Endodermal cell (in vitro differentiated cells): ENCODE measurements at regions not wholly inside any gene's neighbourhood (a gene's known extent, or its start where the extent isn't known, plus 50 kb on each side); places are given as distances from the start of the nearest gene placed in this dataset.
A peak's percentile ranks its signal among the peaks of the same experiment; 100 is the strongest.

ENCODE experiments used
- DNase-seq: peaks from one replicate; pipeline ENCODE4 v3.0.0-alpha.2; 2017
- H3K27ac ChIP-seq: 2 replicates; pipeline ENCODE4 v1.5.1; 2013; ENCODE audit warnings: mild to moderate bottlenecking, low read depth, low read length, moderate library complexity
- H3K27me3 ChIP-seq: 2 replicates; pipeline ENCODE4 v1.6.1; 2013; ENCODE audit warnings: mild to moderate bottlenecking, low read length, moderate library complexity; ENCODE audit not compliant: insufficient read depth, control insufficient read depth, poor library complexity, severe bottlenecking
- H3K36me3 ChIP-seq: 2 replicates; pipeline ENCODE4 v1.7.0; 2013; ENCODE audit warnings: mild to moderate bottlenecking, low read length, moderate library complexity; ENCODE audit not compliant: control insufficient read depth, insufficient read depth
- H3K4me1 ChIP-seq: one replicate; pipeline ENCODE4 v1.7.0; 2013; ENCODE audit warnings: low read length; ENCODE audit not compliant: control insufficient read depth, insufficient read depth
- H3K4me3 ChIP-seq: 2 replicates; pipeline ENCODE4 v1.5.1; 2013; ENCODE audit warnings: mild to moderate bottlenecking, low read length, moderate library complexity
- H3K9ac ChIP-seq: 2 replicates; pipeline ENCODE4 v1.6.1; 2013; ENCODE audit warnings: mild to moderate bottlenecking, low read length, moderate library complexity; ENCODE audit not compliant: poor library complexity, severe bottlenecking; ENCODE audit errors: extremely low read depth
- H3K9me3 ChIP-seq: 2 replicates; pipeline ENCODE4 v1.6.1; 2013; ENCODE audit warnings: mild to moderate bottlenecking, low read length, moderate library complexity; ENCODE audit not compliant: control insufficient read depth
- H3K27ac Mint-ChIP-seq: 2 replicates; pipeline ENCODE4 v1.8.0; 2020; ENCODE audit warnings: mixed read lengths
- H3K27me3 Mint-ChIP-seq: 2 replicates; pipeline ENCODE4 v1.8.0; 2021; ENCODE audit warnings: mild to moderate bottlenecking, mixed read lengths; ENCODE audit not compliant: insufficient read depth
- H3K36me3 Mint-ChIP-seq: 2 replicates; pipeline ENCODE4 v1.8.0; 2020; ENCODE audit warnings: low read depth, mixed read lengths
- H3K4me1 Mint-ChIP-seq: 2 replicates; pipeline ENCODE4 v1.8.0; 2020; ENCODE audit warnings: mixed read lengths
- H3K4me3 Mint-ChIP-seq: 2 replicates; pipeline ENCODE4 v1.8.0; 2020; ENCODE audit warnings: mild to moderate bottlenecking, moderate library complexity, mixed read lengths
- H3K9me3 Mint-ChIP-seq: 2 replicates; pipeline ENCODE4 v1.8.0; 2020; ENCODE audit warnings: mild to moderate bottlenecking, mixed read lengths
- CTCF ChIP-seq: fragments of 200-600 bp; sonication (generic); conservative IDR thresholded peaks from 2 replicates; pipeline ENCODE4 v1.5.0; 2021; ENCODE audit warnings: antibody characterized with exemption, mild to moderate bottlenecking
- WGBS, 2 experiments: methylation state at CpG; one replicate each; pipeline versions ENCODE4 v1.1.5 to v1.1.7; 2013; ENCODE audit warnings: missing lambda C conversion rate in 2 of 2, mixed read lengths in 1 of 2; ENCODE audit not compliant: insufficient coverage in 1 of 2, insufficient read length in 1 of 2; 5-methylcytosine and 5-hydroxymethylcytosine counted together

- Histone ChIP-seq H3K4me3 (no peak overlapping the region), H3K4me1 (no peaks in the 10 kb centered on the region), H3K36me3 (no peaks in the 10 kb centered on the region), H3K9me3 (peaks cover 19% of the 10 kb centered on the region), H3K9ac (no peak overlapping the region), H3K27ac (no peak overlapping the region), H3K27me3 (no peaks in the 10 kb centered on the region)
- H3K4me3 Mint-ChIP-seq: no peak overlapping the region
- H3K9me3 Mint-ChIP-seq: peaks cover 8% of the 10 kb centered on the region
- TF ChIP-seq CTCF: no peak
- H3K36me3 Mint-ChIP-seq: no peaks in the 10 kb centered on the region
- DNase-seq: no peak
- no peaks in the 10 kb centered on the region for H3K27me3 Mint-ChIP-seq
- peaks cover 20% of the 10 kb centered on the region for H3K4me1 Mint-ChIP-seq
- no peak overlapping the region for H3K27ac Mint-ChIP-seq
- 94 to 97% methylated on average over 2 of the region's 2 CpGs for WGBS, 2 experiments
Observed at GRCh38 chr7:106521541-106521940, 139.4 kb downstream of the CCDC71L start.

- no peak overlapping the region for H3K27ac Mint-ChIP-seq
- H3K4me3 Mint-ChIP-seq: no peak overlapping the region
- peaks cover 19% of the 10 kb centered on the region for H3K9me3 ChIP-seq
- H3K27me3 Mint-ChIP-seq: no peaks in the 10 kb centered on the region
- peak; percentile 58 for TF ChIP-seq CTCF
- no peak overlapping the region for H3K9ac ChIP-seq
- H3K4me1 Mint-ChIP-seq: peaks cover 20% of the 10 kb centered on the region
- H3K36me3 ChIP-seq: no peaks in the 10 kb centered on the region
- peak; percentile 69 for DNase-seq
- 93 to 94% methylated on average over 2 to 4 of the region's 4 CpGs for WGBS, 2 experiments
- no peak overlapping the region for H3K27ac ChIP-seq
- H3K27me3 ChIP-seq: no peaks in the 10 kb centered on the region
- no peaks in the 10 kb centered on the region for H3K36me3 Mint-ChIP-seq
- no peaks in the 10 kb centered on the region for H3K4me1 ChIP-seq
- peaks cover 8% of the 10 kb centered on the region for H3K9me3 Mint-ChIP-seq
- H3K4me3 ChIP-seq: peak overlapping the region; percentile 59
Observed at GRCh38 chr7:106520962-106521514, 139.9 kb downstream of the CCDC71L start.

GRCh38 chr7:106518967-106519366 is 142.0 kb downstream of the CCDC71L start:
- H3K4me3 ChIP-seq: no peak overlapping the region
- H3K36me3 Mint-ChIP-seq: no peaks in the 10 kb centered on the region
- no peak overlapping the region for H3K4me3 Mint-ChIP-seq
- H3K9me3 Mint-ChIP-seq: peaks cover 8% of the 10 kb centered on the region
- H3K36me3 ChIP-seq: no peaks in the 10 kb centered on the region
- no peaks in the 10 kb centered on the region for H3K4me1 ChIP-seq
- H3K27ac Mint-ChIP-seq: peak overlapping the region; percentile 3
- 87 to 89% methylated on average over 4 to 6 of the region's 6 CpGs for WGBS, 2 experiments
- peaks cover 10% of the 10 kb centered on the region for H3K4me1 Mint-ChIP-seq
- H3K27me3 ChIP-seq: no peaks in the 10 kb centered on the region
- no peak for TF ChIP-seq CTCF
- H3K27ac ChIP-seq: no peak overlapping the region
- H3K27me3 Mint-ChIP-seq: no peaks in the 10 kb centered on the region
- DNase-seq: no peak
- peaks cover 19% of the 10 kb centered on the region for H3K9me3 ChIP-seq
- no peak overlapping the region for H3K9ac ChIP-seq
